OCI-LY3 (cell line): ENCODE measurements at regions not wholly inside any gene's neighbourhood (a gene's known extent, or its start where the extent isn't known, plus 50 kb on each side); places are given as distances from the start of the nearest gene placed in this dataset.
"Not testable (repeated sequence)": the region's sequence is repeated elsewhere in the genome, so short reads cannot be mapped to it uniquely, and the experiment has no call there.

Source experiments
- H2AFZ ChIP-seq: fragments of 200-600, 300-600 bp; shearing (Covaris generic); 2 replicates; pipeline ENCODE4 v1.6.0; 2014; ENCODE audit warnings: antibody characterized with exemption, low read depth, low read length
- H3K27ac ChIP-seq: fragments of 200-600, 300-600 bp; sonication (generic); 2 replicates; pipeline ENCODE4 v1.5.1; 2014; ENCODE audit warnings: mild to moderate bottlenecking, low read length, moderate library complexity, mixed read lengths
- H3K27me3 ChIP-seq: fragments of 200-600, 300-600 bp; sonication (generic); 2 replicates; pipeline ENCODE4 v1.6.1; 2014; ENCODE audit warnings: low read depth, low read length, mixed read lengths
- H3K36me3 ChIP-seq: fragments of 200-600, 300-600 bp; sonication (generic); replicated peaks from 2 replicates; pipeline ENCODE3; 2014; ENCODE audit warnings: low read depth, low read length, mixed read lengths
- H3K4me1 ChIP-seq: fragments of 300-600, 200-600 bp; sonication (generic); 2 replicates; pipeline ENCODE4 v1.6.1; 2014; ENCODE audit warnings: low read length, mixed read lengths
- H3K4me2 ChIP-seq: fragments of 200-600, 300-600 bp; sonication (generic); 2 replicates; pipeline ENCODE4 v1.6.1; 2014; ENCODE audit warnings: low read length, mixed read lengths
- H3K4me3 ChIP-seq: fragments of 300-600, 200-600 bp; sonication (generic); 2 replicates; pipeline ENCODE4 v1.5.1; 2014; ENCODE audit warnings: antibody characterized with exemption, mild to moderate bottlenecking, low read length, moderate library complexity
- H3K79me2 ChIP-seq: fragments of 300-600, 200-600 bp; shearing (Covaris generic); 2 replicates; pipeline ENCODE4 v1.6.1; 2014; ENCODE audit warnings: mild to moderate bottlenecking, low read length, mixed read lengths
- H3K9ac ChIP-seq: fragments of 300-600, 200-600 bp; shearing (Covaris generic); 2 replicates; pipeline ENCODE4 v1.6.0; 2014; ENCODE audit warnings: mild to moderate bottlenecking, low read length, moderate library complexity
- H3K9me3 ChIP-seq: fragments of 200-600, 300-600 bp; shearing (Covaris generic); 2 replicates; pipeline ENCODE4 v1.6.1; 2014; ENCODE audit warnings: low read length, mixed read lengths; ENCODE audit not compliant: insufficient read depth
- H4K20me1 ChIP-seq: fragments of 200-600, 300-600 bp; sonication (generic); 2 replicates; pipeline ENCODE4 v1.6.1; 2016; ENCODE audit warnings: low read length, mixed read lengths; ENCODE audit not compliant: insufficient read depth
- CTCF ChIP-seq: fragments of 200-600, 300-600 bp; sonication (generic); IDR thresholded peaks from 2 replicates; pipeline ENCODE4 v1.5.1; 2014; ENCODE audit warnings: antibody characterized with exemption, low read length, low read depth
- EZH2phosphoT487 ChIP-seq: fragments of 200-600 bp; shearing (Covaris generic); IDR thresholded peaks from 2 replicates; pipeline ENCODE4 v1.6.1; 2018; ENCODE audit warnings: antibody characterized with exemption, mixed run types, low read depth

- Histone ChIP-seq H3K27me3 (no peaks in the 10 kb centered on the region; the same call in 1 of the 2 replicates), H3K36me3 (no peaks in the 10 kb centered on the region), H3K9ac (no peak overlapping the region), H2AFZ (no peak overlapping the region), H3K4me2 (no peak overlapping the region), H3K9me3 (no peaks in the 10 kb centered on the region), H3K4me3 (no peak overlapping the region), H3K4me1 (no peaks in the 10 kb centered on the region; the same call in 1 of the 2 replicates), H3K79me2 (no peaks in the 10 kb centered on the region), H3K27ac (no peak overlapping the region), H4K20me1 (no peaks in the 10 kb centered on the region)
- TF ChIP-seq EZH2phosphoT487 = no peak
- no peak for TF ChIP-seq CTCF
These were observed 484.7 kb downstream of the TFAP2B start for GRCh38 chr6:51303338-51303737.

- TF ChIP-seq CTCF (no peak), EZH2phosphoT487 (no peak)
- no peaks in the 10 kb centered on the region for H3K4me1 ChIP-seq
- H3K9ac ChIP-seq = no peak overlapping the region
- no peaks in the 10 kb centered on the region for H3K36me3 ChIP-seq
- H2AFZ ChIP-seq = no peak overlapping the region
- H3K27me3 ChIP-seq = no peaks in the 10 kb centered on the region
- 0 out of 2 replicates have a peak, but pooled peaks cover 3% of the 10 kb centered on the region for H4K20me1 ChIP-seq
- H3K4me3 ChIP-seq = no peak overlapping the region
- H3K79me2 ChIP-seq = no peaks in the 10 kb centered on the region
- H3K27ac ChIP-seq = no peak overlapping the region
- no peak overlapping the region for H3K4me2 ChIP-seq
- H3K9me3 ChIP-seq = 0 out of 2 replicates have a peak, but pooled peaks cover 3% of the 10 kb centered on the region
These were observed 496.3 kb downstream of the TFAP2B start for GRCh38 chr6:51314965-51315364.

- Histone ChIP-seq H3K9ac (no peak overlapping the region), H2AFZ (no peak overlapping the region), H3K9me3 (0 out of 2 replicates have a peak, but pooled peaks cover 3% of the 10 kb centered on the region), H3K79me2 (no peaks in the 10 kb centered on the region), H3K27ac (no peak overlapping the region), H4K20me1 (0 out of 2 replicates have a peak, but pooled peaks cover 3% of the 10 kb centered on the region), H3K4me2 (no peak overlapping the region), H3K36me3 (no peaks in the 10 kb centered on the region), H3K4me1 (no peaks in the 10 kb centered on the region), H3K4me3 (no peak overlapping the region), H3K27me3 (no peaks in the 10 kb centered on the region)
- no peak for TF ChIP-seq CTCF
- no peak for TF ChIP-seq EZH2phosphoT487
These were observed 500.0 kb downstream of the TFAP2B start for GRCh38 chr6:51318674-51319073.

- not testable (repeated sequence) for H3K9ac ChIP-seq
These were observed 502.8 kb downstream of the TFAP2B start for GRCh38 chr6:51321477-51321876.

GRCh38 chr6:51322505-51322904, 503.8 kb downstream of the TFAP2B start:
- no peaks in the 10 kb centered on the region for H3K36me3 ChIP-seq
- TF ChIP-seq EZH2phosphoT487 (no peak), CTCF (no peak)
- H3K9me3 ChIP-seq = no peaks in the 10 kb centered on the region
- no peaks in the 10 kb centered on the region for H3K4me1 ChIP-seq
- H3K27me3 ChIP-seq = no peaks in the 10 kb centered on the region
- no peak overlapping the region for H3K27ac ChIP-seq
- H3K4me2 ChIP-seq = no peak overlapping the region
- H3K4me3 ChIP-seq = no peak overlapping the region
- no peak overlapping the region for H3K9ac ChIP-seq
- H4K20me1 ChIP-seq = no peaks in the 10 kb centered on the region
- H2AFZ ChIP-seq = no peak overlapping the region
- H3K79me2 ChIP-seq = no peaks in the 10 kb centered on the region

More at GRCh38 chr6:51321477-51321876, 502.8 kb downstream of the TFAP2B start:
- H3K27ac ChIP-seq, H3K4me2 ChIP-seq, H3K79me2 ChIP-seq, H4K20me1 ChIP-seq, H3K4me1 ChIP-seq, H3K4me3 ChIP-seq, H3K36me3 ChIP-seq, H2AFZ ChIP-seq, H3K27me3 ChIP-seq, H3K9me3 ChIP-seq: not testable (repeated sequence)
